ENCODE measurements at regions not wholly inside any gene's neighbourhood (a gene's known extent, or its start where the extent isn't known, plus 50 kb on each side); places are given as distances from the start of the nearest gene placed in this dataset.

DNA sequence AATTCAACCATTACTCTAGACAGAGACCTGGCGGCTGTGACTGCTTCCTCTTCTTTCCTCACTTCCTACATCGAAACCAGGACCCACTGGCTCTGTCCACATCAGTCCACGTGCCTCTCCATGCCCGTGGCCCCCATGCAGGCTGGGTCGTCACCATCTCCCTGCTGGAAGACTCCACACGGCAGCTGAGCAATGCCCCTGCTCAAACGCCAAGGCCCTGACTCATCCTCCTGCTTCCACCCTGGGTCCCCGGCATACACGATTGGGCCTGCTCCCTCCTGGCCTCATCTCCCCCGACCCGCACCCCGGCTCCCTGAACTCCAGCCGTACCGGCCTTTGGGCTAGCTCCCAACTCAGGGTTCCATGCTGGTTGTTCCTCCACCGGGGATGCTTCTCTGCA is 67.2 kb upstream of the IER5L start:
- peak overlapping the region; percentile 11; the same call in 1 of the 2 replicates for H3K4me2 ChIP-seq (ENCODE audit: low read length)
- H4K20me1 ChIP-seq (ENCODE audit: insufficient read depth) = no peaks in the 10 kb centered on the region
- H3K27ac ChIP-seq (ENCODE audit: low read depth, low read length) = no peak overlapping the region
- intact Hi-C loops (cut with micrococcal nuclease) = no loop called here
- TF ChIP-seq EZH2 (IDR thresholded peaks at IDR 0.05) (no peak), POLR2A (IDR thresholded peaks at IDR 0.05; ENCODE audit: borderline replicate concordance, extremely low read depth, insufficient read depth, insufficient read length) (no peak), SRF (IDR thresholded peaks at IDR 0.05; ENCODE audit: low read depth) (no peak), ELF1 (IDR thresholded peaks at IDR 0.05; ENCODE audit: borderline replicate concordance, low read depth) (no peak), YY1 (IDR thresholded peaks at IDR 0.05; ENCODE audit: extremely low read depth, insufficient replicate concordance, low read depth, low read length) (no peak), RAD21 (IDR thresholded peaks at IDR 0.05; ENCODE audit: low read depth) (no peak), SP1 (IDR thresholded peaks at IDR 0.05; ENCODE audit: low read depth) (no peak), EGR1 (IDR thresholded peaks at IDR 0.05; ENCODE audit: low read depth) (no peak), EZH2phosphoT487 (IDR thresholded peaks at IDR 0.05; ENCODE audit: borderline replicate concordance) (no peak), CBX3 (IDR thresholded peaks at IDR 0.05; ENCODE audit: low read depth) (no peak), CEBPB (IDR thresholded peaks at IDR 0.05; ENCODE audit: low read depth) (no peak), JUND (IDR thresholded peaks at IDR 0.05) (no peak), FOSL1 (IDR thresholded peaks at IDR 0.05; ENCODE audit: low read depth) (no peak), TCF7L2 (IDR thresholded peaks at IDR 0.05; ENCODE audit: borderline replicate concordance, extremely low read depth, insufficient read depth, insufficient read length) (no peak), SIN3A (IDR thresholded peaks at IDR 0.05; ENCODE audit: low read depth) (no peak)
- TF ChIP-seq, protein P1, sequence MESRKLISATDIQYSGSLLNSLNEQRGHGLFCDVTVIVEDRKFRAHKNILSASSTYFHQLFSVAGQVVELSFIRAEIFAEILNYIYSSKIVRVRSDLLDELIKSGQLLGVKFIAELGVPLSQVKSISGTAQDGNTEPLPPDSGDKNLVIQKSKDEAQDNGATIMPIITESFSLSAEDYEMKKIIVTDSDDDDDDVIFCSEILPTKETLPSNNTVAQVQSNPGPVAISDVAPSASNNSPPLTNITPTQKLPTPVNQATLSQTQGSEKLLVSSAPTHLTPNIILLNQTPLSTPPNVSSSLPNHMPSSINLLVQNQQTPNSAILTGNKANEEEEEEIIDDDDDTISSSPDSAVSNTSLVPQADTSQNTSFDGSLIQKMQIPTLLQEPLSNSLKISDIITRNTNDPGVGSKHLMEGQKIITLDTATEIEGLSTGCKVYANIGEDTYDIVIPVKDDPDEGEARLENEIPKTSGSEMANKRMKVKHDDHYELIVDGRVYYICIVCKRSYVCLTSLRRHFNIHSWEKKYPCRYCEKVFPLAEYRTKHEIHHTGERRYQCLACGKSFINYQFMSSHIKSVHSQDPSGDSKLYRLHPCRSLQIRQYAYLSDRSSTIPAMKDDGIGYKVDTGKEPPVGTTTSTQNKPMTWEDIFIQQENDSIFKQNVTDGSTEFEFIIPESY (IDR thresholded peaks at IDR 0.05; ENCODE audit: extremely low read depth, insufficient replicate concordance, low read length) = no peak
- TF ChIP-seq, protein P2, sequence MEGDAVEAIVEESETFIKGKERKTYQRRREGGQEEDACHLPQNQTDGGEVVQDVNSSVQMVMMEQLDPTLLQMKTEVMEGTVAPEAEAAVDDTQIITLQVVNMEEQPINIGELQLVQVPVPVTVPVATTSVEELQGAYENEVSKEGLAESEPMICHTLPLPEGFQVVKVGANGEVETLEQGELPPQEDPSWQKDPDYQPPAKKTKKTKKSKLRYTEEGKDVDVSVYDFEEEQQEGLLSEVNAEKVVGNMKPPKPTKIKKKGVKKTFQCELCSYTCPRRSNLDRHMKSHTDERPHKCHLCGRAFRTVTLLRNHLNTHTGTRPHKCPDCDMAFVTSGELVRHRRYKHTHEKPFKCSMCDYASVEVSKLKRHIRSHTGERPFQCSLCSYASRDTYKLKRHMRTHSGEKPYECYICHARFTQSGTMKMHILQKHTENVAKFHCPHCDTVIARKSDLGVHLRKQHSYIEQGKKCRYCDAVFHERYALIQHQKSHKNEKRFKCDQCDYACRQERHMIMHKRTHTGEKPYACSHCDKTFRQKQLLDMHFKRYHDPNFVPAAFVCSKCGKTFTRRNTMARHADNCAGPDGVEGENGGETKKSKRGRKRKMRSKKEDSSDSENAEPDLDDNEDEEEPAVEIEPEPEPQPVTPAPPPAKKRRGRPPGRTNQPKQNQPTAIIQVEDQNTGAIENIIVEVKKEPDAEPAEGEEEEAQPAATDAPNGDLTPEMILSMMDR (IDR thresholded peaks at IDR 0.05 in 2 of 3, conservative IDR thresholded peaks at IDR 0.05 in 1 of 3; ENCODE audit: borderline replicate concordance in 1 of 3, insufficient read depth in 1 of 3, low read depth in 2 of 3, low read length in 2 of 3) = no peak
- TF ChIP-seq, protein P3, sequence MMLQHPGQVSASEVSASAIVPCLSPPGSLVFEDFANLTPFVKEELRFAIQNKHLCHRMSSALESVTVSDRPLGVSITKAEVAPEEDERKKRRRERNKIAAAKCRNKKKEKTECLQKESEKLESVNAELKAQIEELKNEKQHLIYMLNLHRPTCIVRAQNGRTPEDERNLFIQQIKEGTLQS (IDR thresholded peaks at IDR 0.05) = no peak
- H3K9me3 ChIP-seq (ENCODE audit: control insufficient read depth in 1 of 2, insufficient read depth in 1 of 2, low read depth in 1 of 2, low read length in 2 of 2) = no peaks in the 10 kb centered on the region
- DNase-seq (ENCODE audit: low read depth, low spot score) (no peak), ATAC-seq (peak; percentile 45; the same call in 1 of the 2 replicates)
- ChIA-PET CTCF (interaction anchor here (0.9 kb wide), 1 partner anchor 379 kb away, joined by 3 read pairs; no protein-coding TSS in a partner anchor), POLR2A (no interaction called here), RAD21 (ENCODE audit: low non-redundant PET in 1 of 2, low total read pairs in 2 of 2, uncharacterized antibody in 2 of 2, unreplicated experiment in 2 of 2) (no interaction called here)
- no peak overlapping the region for H3K9ac ChIP-seq (ENCODE audit: low read length)
- H2AFZ ChIP-seq (ENCODE audit: low read depth, low read length, poor library complexity, severe bottlenecking) = no peak overlapping the region
- peaks cover 0 to 10% of the 10 kb centered on the region in 2 experiments; a peak in 3 of 4 replicates for H3K4me1 ChIP-seq (ENCODE audit: control insufficient read depth in 1 of 2, insufficient read depth in 2 of 2, low read length in 2 of 2)
- no TSS peak for BruUV-seq (replicated peaks)
- H3K79me2 ChIP-seq (ENCODE audit: insufficient read depth, low read length) = no peaks in the 10 kb centered on the region
- no peak overlapping the region for H3K4me3 ChIP-seq (replicated peaks in 1 of 2; ENCODE audit: low read depth in 1 of 2, low read length in 2 of 2)
- no peaks in the 10 kb centered on the region for H3K27me3 ChIP-seq (ENCODE audit: insufficient read depth, low read length)
- no peaks in the 10 kb centered on the region for H3K9me2 ChIP-seq (ENCODE audit: insufficient read depth)
- H3K36me3 ChIP-seq (ENCODE audit: control insufficient read depth in 1 of 2, insufficient read depth in 2 of 2, low read length in 2 of 2) = no peaks in the 10 kb centered on the region
